Bronchial epithelial cell (primary cell): ENCODE measurements at regions not wholly inside any gene's neighbourhood (a gene's known extent, or its start where the extent isn't known, plus 50 kb on each side); places are given as distances from the start of the nearest gene placed in this dataset.

ENCODE experiments used
- DNase-seq: peaks from one replicate; pipeline ENCODE4 v3.0.0-alpha.2; 2010; ENCODE audit warnings: low read depth
- FAIRE-seq: peaks from 2 replicates; lab custom pipeline; 2011; peaks lifted over from hg19 to GRCh38; lab: Jason Lieb, UNC
- H3K27me3 ChIP-seq: 2 replicates; pipeline ENCODE4 v1.5.1; 2011; ENCODE audit warnings: low read length; ENCODE audit not compliant: control insufficient read depth, insufficient read depth
- H3K36me3 ChIP-seq: 2 replicates; pipeline ENCODE4 v1.5.1; 2011; ENCODE audit warnings: low read length; ENCODE audit not compliant: control insufficient read depth, insufficient read depth
- H3K4me3 ChIP-seq: 2 replicates; pipeline ENCODE4 v1.5.1; 2011; ENCODE audit warnings: mild to moderate bottlenecking, low read depth, low read length, control low read depth
- TF ChIP-seq, protein P1 (sequence below): IDR thresholded peaks from 2 replicates; pipeline ENCODE4 v1.5.1; 2011; ENCODE audit warnings: mild to moderate bottlenecking, moderate library complexity, low read length, control low read depth, inconsistent platforms; ENCODE audit not compliant: insufficient read depth, severe bottlenecking

DNA sequence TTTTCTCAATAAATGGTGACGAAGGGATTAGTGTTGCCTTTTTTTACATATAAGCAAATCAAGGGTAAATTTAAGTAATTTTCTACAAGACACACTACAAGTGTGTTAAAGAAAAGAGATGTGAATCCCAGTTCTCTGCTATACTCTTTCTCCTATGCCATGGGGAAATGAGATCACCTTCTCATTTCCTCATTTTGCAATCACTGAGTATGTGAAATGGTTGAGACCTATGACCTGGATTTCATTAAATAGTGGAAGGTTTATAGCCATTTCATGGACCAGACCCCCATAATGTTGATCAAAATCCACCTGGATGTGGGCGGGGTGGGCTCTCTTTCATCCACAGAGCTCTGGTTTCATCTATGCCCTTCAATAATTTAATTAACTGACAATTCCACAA, 66.9 kb upstream of the SLIT3 start:
- Histone ChIP-seq H3K36me3 (no peaks in the 10 kb centered on the region), H3K4me3 (no peak overlapping the region), H3K27me3 (no peaks in the 10 kb centered on the region)
- no peak for FAIRE-seq
- TF ChIP-seq, protein P1, sequence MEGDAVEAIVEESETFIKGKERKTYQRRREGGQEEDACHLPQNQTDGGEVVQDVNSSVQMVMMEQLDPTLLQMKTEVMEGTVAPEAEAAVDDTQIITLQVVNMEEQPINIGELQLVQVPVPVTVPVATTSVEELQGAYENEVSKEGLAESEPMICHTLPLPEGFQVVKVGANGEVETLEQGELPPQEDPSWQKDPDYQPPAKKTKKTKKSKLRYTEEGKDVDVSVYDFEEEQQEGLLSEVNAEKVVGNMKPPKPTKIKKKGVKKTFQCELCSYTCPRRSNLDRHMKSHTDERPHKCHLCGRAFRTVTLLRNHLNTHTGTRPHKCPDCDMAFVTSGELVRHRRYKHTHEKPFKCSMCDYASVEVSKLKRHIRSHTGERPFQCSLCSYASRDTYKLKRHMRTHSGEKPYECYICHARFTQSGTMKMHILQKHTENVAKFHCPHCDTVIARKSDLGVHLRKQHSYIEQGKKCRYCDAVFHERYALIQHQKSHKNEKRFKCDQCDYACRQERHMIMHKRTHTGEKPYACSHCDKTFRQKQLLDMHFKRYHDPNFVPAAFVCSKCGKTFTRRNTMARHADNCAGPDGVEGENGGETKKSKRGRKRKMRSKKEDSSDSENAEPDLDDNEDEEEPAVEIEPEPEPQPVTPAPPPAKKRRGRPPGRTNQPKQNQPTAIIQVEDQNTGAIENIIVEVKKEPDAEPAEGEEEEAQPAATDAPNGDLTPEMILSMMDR = no peak
- peak; percentile 67 for DNase-seq

DNA sequence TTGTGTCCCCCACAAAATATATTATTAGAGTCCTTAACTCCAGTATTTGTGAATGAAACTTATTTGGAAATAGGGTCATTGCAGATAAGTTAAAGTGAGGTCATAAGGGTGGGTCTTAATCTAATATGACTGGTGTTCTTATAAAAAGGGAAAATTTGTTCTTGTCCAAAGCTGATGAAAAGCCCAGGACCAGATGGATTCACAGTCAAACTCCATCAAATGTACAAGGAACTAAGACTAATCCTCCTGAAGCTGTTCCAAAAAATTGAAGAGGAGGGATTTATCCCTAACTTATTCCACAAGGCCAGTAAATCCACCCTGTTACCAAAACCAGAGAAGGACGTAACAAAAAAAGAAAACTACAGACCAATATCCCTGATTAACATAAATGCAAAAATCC, 56.4 kb upstream of the SLIT3 start:
- FAIRE-seq = no peak
- no peaks in the 10 kb centered on the region for H3K27me3 ChIP-seq

DNA sequence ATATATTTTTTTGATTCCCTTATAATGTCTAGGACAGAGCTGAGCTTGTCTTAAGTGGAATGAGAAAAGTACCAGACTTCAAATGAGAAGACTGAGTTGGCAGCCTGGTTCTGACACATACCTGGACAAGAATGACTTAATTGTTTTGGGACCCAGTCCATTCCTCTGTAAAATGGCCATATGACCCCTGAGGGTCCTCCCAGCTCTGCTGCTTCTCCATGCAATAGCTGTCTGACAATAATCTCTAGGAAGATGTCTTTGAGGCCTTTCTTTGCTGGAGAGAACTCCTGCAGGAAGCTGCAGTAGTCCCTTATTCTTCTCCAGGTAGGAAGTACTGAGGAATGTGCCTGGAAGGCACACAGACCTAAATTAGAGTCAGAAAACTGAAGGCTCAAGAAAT, 55.9 kb upstream of the SLIT3 start:
- no peak overlapping the region for H3K4me3 ChIP-seq
- FAIRE-seq (no peak), DNase-seq (no peak)
- TF ChIP-seq, protein P1 = no peak
- H3K36me3 ChIP-seq = no peaks in the 10 kb centered on the region
- H3K27me3 ChIP-seq = no peaks in the 10 kb centered on the region

More for the DNA sequence above, 56.4 kb upstream of the SLIT3 start:
- TF ChIP-seq, protein P1 = no peak
- H3K36me3 ChIP-seq = no peaks in the 10 kb centered on the region
- DNase-seq = no peak
- H3K4me3 ChIP-seq = no peak overlapping the region

DNA sequence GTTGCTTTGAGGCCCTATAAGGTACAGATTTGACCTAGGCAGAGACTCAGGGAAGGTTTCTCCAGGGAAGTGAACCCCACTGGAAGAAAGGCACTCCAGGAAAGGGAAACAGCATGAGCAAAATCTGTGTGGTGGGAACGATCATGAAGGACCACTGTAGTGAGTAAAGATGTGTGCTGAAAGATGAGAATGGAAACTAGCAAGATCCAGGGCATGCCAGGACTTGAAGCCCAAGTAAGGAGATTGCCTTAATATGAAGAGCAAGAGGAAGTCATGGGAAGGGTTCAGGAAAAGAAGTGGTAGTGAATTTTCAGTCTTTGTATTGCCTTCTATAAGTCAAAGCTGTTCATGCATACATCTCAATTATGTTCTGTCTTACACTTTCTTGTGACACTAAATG, 55.2 kb upstream of the SLIT3 start:
- TF ChIP-seq, protein P1 = no peak
- FAIRE-seq = no peak

DNA sequence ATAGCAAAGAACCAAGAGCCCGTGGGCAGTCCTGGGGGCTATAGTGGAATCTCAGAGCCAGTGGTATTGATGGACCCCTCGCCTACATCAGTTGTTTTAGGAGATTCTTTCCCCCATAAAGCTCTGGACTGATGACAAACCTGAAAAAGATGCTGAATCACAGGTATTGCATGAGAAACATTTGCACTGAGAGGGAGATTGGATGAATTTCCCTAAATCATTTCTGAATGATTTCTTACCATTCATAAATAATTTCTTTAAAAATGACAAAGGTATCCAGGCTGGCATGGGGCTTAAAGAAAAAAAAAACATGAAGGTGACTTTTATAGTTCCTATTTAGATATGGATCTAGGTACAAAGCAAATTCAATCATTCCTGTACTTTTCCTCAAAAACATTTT, 54.0 kb upstream of the SLIT3 start:
- Histone ChIP-seq H3K36me3 (no peaks in the 10 kb centered on the region), H3K4me3 (no peak overlapping the region), H3K27me3 (no peaks in the 10 kb centered on the region)
- peak; percentile 66 for DNase-seq
- FAIRE-seq = no peak
- TF ChIP-seq, protein P1 = no peak

More for the DNA sequence above, 55.2 kb upstream of the SLIT3 start:
- DNase-seq = peak; percentile 77
- no peak overlapping the region for H3K4me3 ChIP-seq
- no peaks in the 10 kb centered on the region for H3K27me3 ChIP-seq
- no peaks in the 10 kb centered on the region for H3K36me3 ChIP-seq

DNA sequence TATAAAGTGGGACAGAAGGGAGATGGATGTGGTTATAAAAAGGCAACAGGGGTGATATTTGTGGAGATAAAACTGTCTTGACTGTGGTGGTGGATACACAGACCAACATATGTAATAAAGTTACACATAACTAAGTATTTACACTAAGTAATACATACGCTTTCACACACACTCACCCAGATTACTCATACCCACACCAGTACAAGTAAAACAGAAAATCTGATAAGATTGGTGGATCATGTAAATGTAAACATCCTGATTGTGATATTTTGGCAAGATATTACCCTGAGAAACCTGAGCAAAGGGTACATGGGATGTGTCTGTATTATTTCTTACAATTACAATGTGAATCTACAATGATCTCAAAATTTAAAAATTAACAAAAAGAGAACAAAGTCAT, 53.3 kb upstream of the SLIT3 start:
- Histone ChIP-seq H3K36me3 (no peaks in the 10 kb centered on the region), H3K27me3 (no peaks in the 10 kb centered on the region), H3K4me3 (no peak overlapping the region)
- DNase-seq (peak; percentile 91), FAIRE-seq (no peak)
- TF ChIP-seq, protein P1 = no peak
